ENCODE measurements at regions not wholly inside any gene's neighbourhood (a gene's known extent, or its start where the extent isn't known, plus 50 kb on each side); places are given as distances from the start of the nearest gene placed in this dataset.

GRCh38 chr17:69729944-69730343, 315.4 kb downstream of the MAP2K6 start:
- Histone ChIP-seq H3K27ac (no peak overlapping the region), H3K36me3 (no peaks in the 10 kb centered on the region), H3K27me3 (no peaks in the 10 kb centered on the region), H3K9me3 (no peaks in the 10 kb centered on the region), H3K4me1 (peaks cover 27% of the 10 kb centered on the region), H3K4me3 (no peak overlapping the region)
- no peak for DNase-seq (ENCODE audit: low spot score in 2 of 2)
- no peak for TF ChIP-seq POLR2AphosphoS5 (IDR thresholded peaks at IDR 0.05)
- no peak for TF ChIP-seq POLR2A (IDR thresholded peaks at IDR 0.05)
- no peak for TF ChIP-seq EP300 (IDR thresholded peaks at IDR 0.05)
- no peak for TF ChIP-seq CTCF (IDR thresholded peaks at IDR 0.05)

- WGBS: 94% methylated on average over 3 of the region's 3 CpGs
These were observed 317.9 kb downstream of the MAP2K6 start for GRCh38 chr17:69732272-69732918.

GRCh38 chr17:69733171-69734012, 318.9 kb downstream of the MAP2K6 start:
- Histone ChIP-seq H3K4me3 (no peak overlapping the region), H3K9me3 (no peaks in the 10 kb centered on the region), H3K36me3 (no peaks in the 10 kb centered on the region), H3K27ac (peak overlapping the region; percentile 23), H3K4me1 (peaks cover 27% of the 10 kb centered on the region), H3K27me3 (no peaks in the 10 kb centered on the region)
- TF ChIP-seq POLR2AphosphoS5 (IDR thresholded peaks at IDR 0.05): no peak
- TF ChIP-seq POLR2A (IDR thresholded peaks at IDR 0.05): no peak
- TF ChIP-seq CTCF (IDR thresholded peaks at IDR 0.05): no peak
- TF ChIP-seq EP300 (IDR thresholded peaks at IDR 0.05): no peak
- 27% methylated on average over 3 of the region's 3 CpGs for WGBS
- DNase-seq (ENCODE audit: low spot score in 2 of 2): peak in 1 of 2 donors; percentile 57

More at GRCh38 chr17:69732272-69732918, 317.9 kb downstream of the MAP2K6 start:
- Histone ChIP-seq H3K9me3 (no peaks in the 10 kb centered on the region), H3K4me1 (peaks cover 27% of the 10 kb centered on the region), H3K4me3 (no peak overlapping the region), H3K27ac (no peak overlapping the region), H3K36me3 (no peaks in the 10 kb centered on the region), H3K27me3 (no peaks in the 10 kb centered on the region)
- no peak for DNase-seq (ENCODE audit: low spot score in 2 of 2)
- TF ChIP-seq CTCF (IDR thresholded peaks at IDR 0.05): no peak
- no peak for TF ChIP-seq POLR2AphosphoS5 (IDR thresholded peaks at IDR 0.05)
- TF ChIP-seq POLR2A (IDR thresholded peaks at IDR 0.05): no peak
- TF ChIP-seq EP300 (IDR thresholded peaks at IDR 0.05): no peak

- Histone ChIP-seq H3K9me3 (no peaks in the 10 kb centered on the region), H3K36me3 (no peaks in the 10 kb centered on the region), H3K4me3 (no peak overlapping the region), H3K27ac (no peak overlapping the region), H3K4me1 (peaks cover 27% of the 10 kb centered on the region), H3K27me3 (no peaks in the 10 kb centered on the region)
- no peak for DNase-seq (ENCODE audit: low spot score in 2 of 2)
- TF ChIP-seq CTCF (IDR thresholded peaks at IDR 0.05): no peak
- TF ChIP-seq EP300 (IDR thresholded peaks at IDR 0.05): no peak
- no peak for TF ChIP-seq POLR2A (IDR thresholded peaks at IDR 0.05)
- no peak for TF ChIP-seq POLR2AphosphoS5 (IDR thresholded peaks at IDR 0.05)
- WGBS: 94% methylated on average over 1 of the region's 1 CpG
These were observed 320.2 kb downstream of the MAP2K6 start for GRCh38 chr17:69734656-69735055.

- Histone ChIP-seq H3K4me3 (no peak overlapping the region), H3K9me3 (no peaks in the 10 kb centered on the region), H3K27me3 (no peaks in the 10 kb centered on the region), H3K36me3 (no peaks in the 10 kb centered on the region), H3K4me1 (peaks cover 22% of the 10 kb centered on the region), H3K27ac (no peak overlapping the region)
- DNase-seq (ENCODE audit: low spot score in 2 of 2): no peak
- WGBS: 92% methylated on average over 2 of the region's 2 CpGs
- TF ChIP-seq CTCF (IDR thresholded peaks at IDR 0.05) (no peak), EP300 (IDR thresholded peaks at IDR 0.05) (no peak), POLR2A (IDR thresholded peaks at IDR 0.05) (no peak), POLR2AphosphoS5 (IDR thresholded peaks at IDR 0.05) (no peak)
These were observed 320.8 kb downstream of the MAP2K6 start for GRCh38 chr17:69735285-69735684.

All from suprapubic skin (tissue), 4 donors.